ENCODE measurements at regions not wholly inside any gene's neighbourhood (a gene's known extent, or its start where the extent isn't known, plus 50 kb on each side); places are given as distances from the start of the nearest gene placed in this dataset.

DNA sequence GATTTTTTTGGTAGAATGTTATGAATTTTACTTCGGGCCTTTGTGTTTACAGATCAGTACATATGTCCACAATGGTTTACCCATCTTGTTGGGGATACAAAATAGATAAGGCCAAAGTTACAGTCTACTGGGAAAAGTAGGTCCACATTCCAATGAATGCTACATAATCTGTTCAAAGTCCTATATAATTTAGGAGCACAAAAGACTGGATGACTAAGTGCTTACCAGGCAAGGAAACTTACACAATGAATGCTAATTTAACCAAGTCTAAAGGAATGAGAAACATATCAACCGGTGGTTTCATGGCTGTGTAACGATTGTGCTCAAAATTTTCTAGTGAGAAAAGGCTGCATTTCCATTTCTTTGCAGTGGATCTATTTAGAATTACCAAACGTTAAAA is 97.4 kb upstream of the TRPM3 start:
- TF ChIP-seq, protein P1, sequence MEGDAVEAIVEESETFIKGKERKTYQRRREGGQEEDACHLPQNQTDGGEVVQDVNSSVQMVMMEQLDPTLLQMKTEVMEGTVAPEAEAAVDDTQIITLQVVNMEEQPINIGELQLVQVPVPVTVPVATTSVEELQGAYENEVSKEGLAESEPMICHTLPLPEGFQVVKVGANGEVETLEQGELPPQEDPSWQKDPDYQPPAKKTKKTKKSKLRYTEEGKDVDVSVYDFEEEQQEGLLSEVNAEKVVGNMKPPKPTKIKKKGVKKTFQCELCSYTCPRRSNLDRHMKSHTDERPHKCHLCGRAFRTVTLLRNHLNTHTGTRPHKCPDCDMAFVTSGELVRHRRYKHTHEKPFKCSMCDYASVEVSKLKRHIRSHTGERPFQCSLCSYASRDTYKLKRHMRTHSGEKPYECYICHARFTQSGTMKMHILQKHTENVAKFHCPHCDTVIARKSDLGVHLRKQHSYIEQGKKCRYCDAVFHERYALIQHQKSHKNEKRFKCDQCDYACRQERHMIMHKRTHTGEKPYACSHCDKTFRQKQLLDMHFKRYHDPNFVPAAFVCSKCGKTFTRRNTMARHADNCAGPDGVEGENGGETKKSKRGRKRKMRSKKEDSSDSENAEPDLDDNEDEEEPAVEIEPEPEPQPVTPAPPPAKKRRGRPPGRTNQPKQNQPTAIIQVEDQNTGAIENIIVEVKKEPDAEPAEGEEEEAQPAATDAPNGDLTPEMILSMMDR (conservative IDR thresholded peaks at IDR 0.05): no peak
- TF ChIP-seq ZFX (IDR thresholded peaks at IDR 0.05): no peak
